ENCODE measurements at regions not wholly inside any gene's neighbourhood (a gene's known extent, or its start where the extent isn't known, plus 50 kb on each side); places are given as distances from the start of the nearest gene placed in this dataset.
"Not testable (repeated sequence)": the region's sequence is repeated elsewhere in the genome, so short reads cannot be mapped to it uniquely, and the experiment has no call there.

DNA sequence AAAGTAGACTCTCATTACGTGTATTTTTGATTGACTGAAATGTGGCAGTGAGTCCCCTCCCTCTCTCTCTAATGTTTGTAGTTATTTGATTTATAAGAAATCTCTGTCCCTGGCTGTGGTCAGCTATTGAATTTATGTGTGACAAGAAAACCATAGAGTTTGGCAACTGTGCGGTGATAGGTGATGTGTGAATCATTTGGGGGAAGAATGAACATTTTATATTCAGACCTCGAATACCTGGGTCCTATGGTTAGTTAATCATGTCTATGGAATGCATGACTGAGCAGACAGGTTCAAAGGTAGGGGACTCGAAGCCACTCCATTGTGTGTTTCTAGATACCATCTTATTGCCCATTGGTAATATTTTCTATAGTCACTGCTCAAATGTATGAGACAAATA lies 712.1 kb downstream of the MECOM start:
- TF ChIP-seq, protein P1, sequence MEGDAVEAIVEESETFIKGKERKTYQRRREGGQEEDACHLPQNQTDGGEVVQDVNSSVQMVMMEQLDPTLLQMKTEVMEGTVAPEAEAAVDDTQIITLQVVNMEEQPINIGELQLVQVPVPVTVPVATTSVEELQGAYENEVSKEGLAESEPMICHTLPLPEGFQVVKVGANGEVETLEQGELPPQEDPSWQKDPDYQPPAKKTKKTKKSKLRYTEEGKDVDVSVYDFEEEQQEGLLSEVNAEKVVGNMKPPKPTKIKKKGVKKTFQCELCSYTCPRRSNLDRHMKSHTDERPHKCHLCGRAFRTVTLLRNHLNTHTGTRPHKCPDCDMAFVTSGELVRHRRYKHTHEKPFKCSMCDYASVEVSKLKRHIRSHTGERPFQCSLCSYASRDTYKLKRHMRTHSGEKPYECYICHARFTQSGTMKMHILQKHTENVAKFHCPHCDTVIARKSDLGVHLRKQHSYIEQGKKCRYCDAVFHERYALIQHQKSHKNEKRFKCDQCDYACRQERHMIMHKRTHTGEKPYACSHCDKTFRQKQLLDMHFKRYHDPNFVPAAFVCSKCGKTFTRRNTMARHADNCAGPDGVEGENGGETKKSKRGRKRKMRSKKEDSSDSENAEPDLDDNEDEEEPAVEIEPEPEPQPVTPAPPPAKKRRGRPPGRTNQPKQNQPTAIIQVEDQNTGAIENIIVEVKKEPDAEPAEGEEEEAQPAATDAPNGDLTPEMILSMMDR (conservative IDR thresholded peaks at IDR 0.05; ENCODE audit: low read length), result no peak
- no peak overlapping the region for H3K4me3 ChIP-seq (ENCODE audit: low read length)
- DNase-seq (ENCODE audit: low read depth), result no peak

DNA sequence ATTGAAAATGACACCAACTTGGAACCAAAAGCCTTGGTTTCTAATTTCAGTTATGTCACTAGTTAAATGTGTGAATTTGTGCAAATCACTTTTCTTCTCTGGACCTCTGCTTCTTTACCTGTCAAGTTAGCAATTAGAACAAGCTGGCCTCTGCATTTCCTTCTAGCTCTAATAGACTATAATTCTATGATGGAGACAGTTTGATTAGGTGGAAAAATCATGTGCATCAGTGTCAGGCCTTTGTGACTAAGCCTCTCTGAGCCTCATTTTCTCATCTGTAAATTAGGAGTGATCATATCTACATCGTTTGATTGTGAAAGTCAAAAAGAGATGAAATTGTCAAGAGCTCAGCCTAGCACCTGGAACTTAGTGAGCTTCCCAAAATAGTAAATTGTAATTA lies 712.9 kb downstream of the MECOM start:
- TF ChIP-seq, protein P1 (conservative IDR thresholded peaks at IDR 0.05; ENCODE audit: low read length), result no peak
- no peak overlapping the region for H3K4me3 ChIP-seq (ENCODE audit: low read length)

DNA sequence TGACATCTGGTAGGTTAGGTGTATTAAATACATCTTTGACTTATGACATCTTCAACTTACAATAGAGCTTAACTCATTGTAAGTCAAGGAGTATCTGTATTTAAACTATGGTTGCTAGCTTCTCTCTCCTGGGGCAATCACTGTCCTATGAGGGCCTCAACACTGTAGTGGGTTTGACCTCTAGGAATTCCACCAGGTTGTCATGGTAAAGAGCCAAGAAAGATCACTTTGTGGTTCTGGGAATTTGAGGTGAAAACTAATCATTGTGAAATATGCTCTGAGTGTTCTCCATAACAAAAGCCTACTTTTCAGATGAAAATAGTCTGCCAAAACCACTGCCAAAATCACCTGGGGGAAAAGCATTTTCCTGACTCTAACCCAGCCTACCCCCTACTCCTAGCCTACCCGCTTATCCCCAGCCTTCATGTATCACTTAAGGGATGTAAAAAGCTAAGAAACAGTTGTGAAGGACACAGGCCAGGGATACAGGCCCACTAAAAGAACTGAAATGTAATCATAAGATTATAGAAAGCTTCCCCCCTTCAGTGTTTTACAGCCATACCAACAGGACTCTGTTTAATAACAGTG lies 723.8 kb downstream of the MECOM start:
- H3K4me3 ChIP-seq (ENCODE audit: low read length), result no peak overlapping the region
- no peak for DNase-seq (ENCODE audit: low read depth)

More for the DNA sequence above, 712.9 kb downstream of the MECOM start:
- DNase-seq (ENCODE audit: low read depth), result no peak

DNA sequence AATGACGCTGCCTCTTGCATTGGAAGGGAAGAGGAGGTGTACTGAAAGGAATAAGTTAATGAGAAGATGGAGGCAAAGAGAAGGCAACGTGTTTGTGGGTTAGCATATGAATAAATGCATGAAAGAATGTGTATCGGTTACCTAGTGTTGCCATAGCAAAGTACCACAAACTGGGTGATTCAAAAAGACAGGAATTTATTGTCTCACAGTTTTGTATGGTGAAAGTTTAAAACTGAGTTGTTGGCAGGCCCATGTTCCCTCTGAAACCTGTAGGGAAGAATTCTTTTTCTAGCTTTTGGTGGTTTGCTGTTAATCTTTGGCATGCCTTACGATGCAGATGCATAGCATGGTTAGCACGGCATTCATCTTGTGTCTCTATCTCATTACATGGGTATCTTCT lies 729.9 kb downstream of the MECOM start:
- no peak overlapping the region for H3K4me3 ChIP-seq (ENCODE audit: low read length)
- TF ChIP-seq, protein P1 (conservative IDR thresholded peaks at IDR 0.05; ENCODE audit: low read length), result no peak
- peak; percentile 49 for DNase-seq (ENCODE audit: low read depth)

More for the DNA sequence above, 723.8 kb downstream of the MECOM start:
- TF ChIP-seq, protein P1 (conservative IDR thresholded peaks at IDR 0.05; ENCODE audit: low read length), result no peak

DNA sequence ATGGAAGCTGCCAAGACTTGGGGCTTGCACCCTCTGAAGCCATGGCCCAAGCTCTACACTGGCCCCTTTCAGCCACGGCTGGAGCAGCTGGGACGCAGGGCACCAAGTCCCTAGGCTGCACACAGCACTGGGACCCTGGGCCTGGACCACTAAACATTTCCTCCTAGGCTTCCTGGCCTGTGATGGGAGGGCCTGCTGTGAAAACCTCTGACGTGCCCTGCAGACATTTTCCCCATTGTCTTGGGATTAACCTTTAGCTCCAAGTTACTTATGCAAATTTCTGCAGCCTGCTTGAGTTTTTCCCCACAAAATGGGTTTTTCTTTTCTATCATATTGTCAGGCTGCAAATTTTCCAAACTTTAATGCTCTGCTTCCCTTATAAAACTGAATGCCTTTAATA lies 733.5 kb downstream of the MECOM start:
- H3K4me3 ChIP-seq (ENCODE audit: low read length); DNase-seq (ENCODE audit: low read depth): not testable (repeated sequence)

DNA sequence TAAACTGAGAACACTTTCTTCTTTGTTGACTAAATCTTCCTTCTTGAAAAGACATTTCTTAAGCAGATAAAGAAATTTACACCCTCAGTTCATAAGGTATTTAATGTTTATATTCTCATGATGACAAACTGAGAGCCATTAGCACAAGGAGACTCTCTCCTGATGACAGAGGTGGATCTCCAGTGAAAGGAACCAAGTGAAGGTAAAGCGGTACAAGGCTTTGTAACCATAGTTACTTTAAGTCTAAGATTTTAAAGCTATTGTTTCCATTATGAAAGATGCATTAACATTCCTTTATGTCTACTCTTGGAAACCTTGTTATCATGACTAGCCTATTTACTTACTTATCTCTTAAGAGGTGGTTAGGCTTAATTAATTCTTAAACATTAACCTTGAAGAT lies 737.1 kb downstream of the MECOM start:
- H3K4me3 ChIP-seq (ENCODE audit: low read length), result no peak overlapping the region
- TF ChIP-seq, protein P1 (conservative IDR thresholded peaks at IDR 0.05; ENCODE audit: low read length), result no peak
- no peak for DNase-seq (ENCODE audit: low read depth)

DNA sequence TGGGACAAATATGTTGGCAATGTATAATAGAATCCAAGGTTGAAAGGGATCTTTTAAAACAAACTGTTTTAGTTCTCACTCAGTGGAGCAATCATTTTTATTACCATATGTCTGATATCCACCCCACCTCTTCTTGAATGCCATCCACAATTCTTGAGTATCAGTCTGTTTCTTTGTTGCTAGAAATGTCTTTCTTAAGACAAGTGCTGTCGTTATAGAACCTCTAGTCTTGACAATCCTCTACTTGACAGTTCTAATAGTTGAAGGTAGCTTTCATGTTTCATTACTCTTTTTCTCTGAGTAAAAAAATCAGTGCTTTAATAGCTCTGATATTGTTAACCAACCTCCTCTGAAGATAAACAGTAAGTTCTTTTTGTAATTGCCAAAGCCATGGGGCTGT lies 737.9 kb downstream of the MECOM start:
- no peak for DNase-seq (ENCODE audit: low read depth)
- TF ChIP-seq, protein P1 (conservative IDR thresholded peaks at IDR 0.05; ENCODE audit: low read length), result no peak
- H3K4me3 ChIP-seq (ENCODE audit: low read length), result no peak overlapping the region

DNA sequence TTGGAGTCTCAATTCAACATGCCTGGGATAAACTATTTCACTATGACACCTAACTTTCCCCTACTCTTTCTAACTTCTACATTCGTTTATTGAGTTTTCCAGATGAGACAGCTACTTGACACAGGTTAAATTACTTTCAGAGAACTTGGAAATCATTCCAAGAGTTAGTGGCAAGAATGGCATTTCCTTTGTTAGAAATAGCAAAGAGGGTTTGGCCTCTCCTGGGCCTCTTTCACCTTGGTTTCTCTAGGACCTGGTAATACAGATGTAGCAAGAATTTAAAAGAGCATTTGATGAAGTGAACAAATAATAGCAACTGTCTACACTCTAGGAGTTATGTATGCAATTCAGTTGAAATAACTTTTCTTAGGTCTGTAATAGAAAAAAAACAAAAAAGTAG lies 748.9 kb downstream of the MECOM start:
- TF ChIP-seq, protein P1 (conservative IDR thresholded peaks at IDR 0.05; ENCODE audit: low read length), result no peak
- DNase-seq (ENCODE audit: low read depth), result no peak
- no peak overlapping the region for H3K4me3 ChIP-seq (ENCODE audit: low read length)
